Effector memory CD8-positive, alpha-beta T cell (primary cell): ENCODE measurements at regions not wholly inside any gene's neighbourhood (a gene's known extent, or its start where the extent isn't known, plus 50 kb on each side); places are given as distances from the start of the nearest gene placed in this dataset.

Experiments used
- ATAC-seq: fragments of 150-1000 bp; cut with Tn5 transposase; replicated peaks from 2 replicates; pipeline ENCODE4 v1.10.0; 2021; ENCODE audit warnings: mild to moderate bottlenecking, moderate library complexity
- DNase-seq, 3 experiments: peaks; one replicate each; pipeline ENCODE4 v3.0.0; 2021
- H3K27ac Mint-ChIP-seq, 2 donors: one replicate each; pipeline ENCODE4 v1.8.0; 2022; ENCODE audit warnings: mild to moderate bottlenecking in 2 of 2, mixed read lengths in 2 of 2, moderate library complexity in 2 of 2
- H3K27me3 Mint-ChIP-seq, 2 donors: one replicate each; pipeline ENCODE4 v1.8.0; 2022; ENCODE audit warnings: mixed read lengths in 2 of 2
- H3K36me3 Mint-ChIP-seq: one replicate; pipeline ENCODE4 v1.8.0; 2022; ENCODE audit warnings: mild to moderate bottlenecking, moderate library complexity, mixed read lengths; ENCODE audit not compliant: insufficient read depth
- H3K4me1 Mint-ChIP-seq, 2 donors: one replicate each; pipeline ENCODE4 v1.8.0; 2022; ENCODE audit warnings: low read depth in 2 of 2, mixed read lengths in 2 of 2
- H3K4me3 Mint-ChIP-seq, 2 donors: one replicate each; pipeline ENCODE4 v1.8.0; 2022; ENCODE audit warnings: mild to moderate bottlenecking in 2 of 2, mixed read lengths in 2 of 2, moderate library complexity in 2 of 2
- H3K9me3 Mint-ChIP-seq, 2 donors: one replicate each; pipeline ENCODE4 v1.8.0; 2022; ENCODE audit warnings: mixed read lengths in 2 of 2

DNA sequence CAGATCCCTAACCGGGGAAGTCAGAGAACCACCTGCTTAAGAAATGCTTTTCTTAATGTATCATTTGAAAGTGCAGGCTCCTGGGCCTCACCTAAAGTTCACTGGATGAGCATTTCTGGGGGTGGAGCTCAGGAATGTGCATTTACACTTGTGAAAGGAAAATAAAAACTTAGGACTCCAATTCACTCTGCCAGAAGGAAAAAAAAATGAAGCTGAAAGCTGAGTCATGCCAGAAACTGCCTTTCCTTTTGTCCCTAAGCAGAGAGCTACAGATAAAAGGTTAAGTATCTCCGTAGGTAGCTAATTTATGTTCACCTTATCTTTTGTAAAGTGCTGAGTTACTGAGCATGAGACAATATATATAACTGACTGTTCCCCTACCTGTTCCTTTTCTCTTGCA, 229.5 kb upstream of the MEX3C start:
- no peak overlapping the region for H3K4me3 Mint-ChIP-seq
- DNase-seq (no peak), ATAC-seq (no peak)
- H3K4me1 Mint-ChIP-seq: peaks cover 6 to 12% of the 10 kb centered on the region in 2 donors
- peaks cover under 1% of the 10 kb centered on the region for H3K36me3 Mint-ChIP-seq
- no peaks in the 10 kb centered on the region for H3K9me3 Mint-ChIP-seq
- H3K27me3 Mint-ChIP-seq: peaks cover 19 to 21% of the 10 kb centered on the region in 2 donors
- H3K27ac Mint-ChIP-seq: no peak overlapping the region

- peaks cover 3% of the 10 kb centered on the region for H3K36me3 Mint-ChIP-seq
- peaks cover 6 to 12% of the 10 kb centered on the region in 2 donors for H3K4me1 Mint-ChIP-seq
- ATAC-seq (no peak), DNase-seq (no peak)
- H3K27ac Mint-ChIP-seq: no peak overlapping the region
- H3K27me3 Mint-ChIP-seq: peaks cover 24 to 25% of the 10 kb centered on the region in 2 donors
- H3K9me3 Mint-ChIP-seq: peaks cover 0 to 1% of the 10 kb centered on the region in 2 donors
- H3K4me3 Mint-ChIP-seq: no peak overlapping the region
These were observed 232.2 kb upstream of the MEX3C start for GRCh38 chr18:51429644-51430043.

DNA sequence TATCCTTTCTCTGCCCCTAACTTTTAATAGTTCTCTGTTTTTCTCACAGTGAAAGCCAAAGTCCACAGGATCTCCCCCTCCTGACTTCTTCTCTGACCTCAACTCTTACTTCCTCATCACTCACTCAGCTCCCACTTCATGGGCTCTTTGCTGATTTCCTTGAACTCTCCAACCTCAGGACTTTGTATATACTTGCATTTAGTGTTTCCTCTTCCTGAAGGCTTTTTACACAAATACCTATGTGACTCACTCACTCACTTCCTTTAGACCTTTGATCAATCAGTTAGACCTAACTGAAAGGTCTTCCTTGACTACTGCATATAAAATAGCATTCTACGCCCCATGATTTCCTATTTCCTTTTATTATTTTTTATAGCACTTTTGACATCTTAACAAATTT, 233.1 kb upstream of the MEX3C start:
- no peak overlapping the region for H3K4me3 Mint-ChIP-seq

GRCh38 chr18:51433296-51433695, 235.8 kb upstream of the MEX3C start:
- no peak for ATAC-seq
- Mint-ChIP-seq H3K4me1 (no peaks in the 10 kb centered on the region), H3K4me3 (no peak overlapping the region), H3K36me3 (peaks cover 3% of the 10 kb centered on the region), H3K27me3 (peaks cover 33 to 36% of the 10 kb centered on the region in 2 donors), H3K9me3 (peaks cover 0 to 1% of the 10 kb centered on the region in 2 donors), H3K27ac (no peak overlapping the region)
- DNase-seq: no peak

More for the DNA sequence above, 233.1 kb upstream of the MEX3C start:
- no peak overlapping the region for H3K27ac Mint-ChIP-seq
- H3K9me3 Mint-ChIP-seq: peaks cover 0 to 1% of the 10 kb centered on the region in 2 donors
- H3K4me1 Mint-ChIP-seq: peaks cover 3 to 5% of the 10 kb centered on the region in 2 donors
- H3K27me3 Mint-ChIP-seq: peaks cover 18 to 19% of the 10 kb centered on the region in 2 donors
- DNase-seq (no peak), ATAC-seq (no peak)
- peaks cover 3% of the 10 kb centered on the region for H3K36me3 Mint-ChIP-seq

- Mint-ChIP-seq H3K27me3 (peaks cover 33 to 38% of the 10 kb centered on the region in 2 donors), H3K4me1 (no peaks in the 10 kb centered on the region), H3K36me3 (peaks cover 3% of the 10 kb centered on the region), H3K9me3 (peaks cover 0 to 1% of the 10 kb centered on the region in 2 donors), H3K27ac (no peak overlapping the region), H3K4me3 (no peak overlapping the region)
- ATAC-seq (no peak), DNase-seq (no peak)
These were observed 236.4 kb upstream of the MEX3C start for GRCh38 chr18:51433881-51434280.

GRCh38 chr18:51437280-51438271, 240.1 kb upstream of the MEX3C start:
- no peaks in the 10 kb centered on the region for H3K36me3 Mint-ChIP-seq
- no peak overlapping the region for H3K4me3 Mint-ChIP-seq
- no peaks in the 10 kb centered on the region for H3K4me1 Mint-ChIP-seq
- peaks cover 37 to 58% of the 10 kb centered on the region in 2 donors for H3K27me3 Mint-ChIP-seq
- no peak for DNase-seq
- H3K27ac Mint-ChIP-seq: no peak overlapping the region
- ATAC-seq: no peak
- peaks cover 0 to 1% of the 10 kb centered on the region in 2 donors for H3K9me3 Mint-ChIP-seq

DNA sequence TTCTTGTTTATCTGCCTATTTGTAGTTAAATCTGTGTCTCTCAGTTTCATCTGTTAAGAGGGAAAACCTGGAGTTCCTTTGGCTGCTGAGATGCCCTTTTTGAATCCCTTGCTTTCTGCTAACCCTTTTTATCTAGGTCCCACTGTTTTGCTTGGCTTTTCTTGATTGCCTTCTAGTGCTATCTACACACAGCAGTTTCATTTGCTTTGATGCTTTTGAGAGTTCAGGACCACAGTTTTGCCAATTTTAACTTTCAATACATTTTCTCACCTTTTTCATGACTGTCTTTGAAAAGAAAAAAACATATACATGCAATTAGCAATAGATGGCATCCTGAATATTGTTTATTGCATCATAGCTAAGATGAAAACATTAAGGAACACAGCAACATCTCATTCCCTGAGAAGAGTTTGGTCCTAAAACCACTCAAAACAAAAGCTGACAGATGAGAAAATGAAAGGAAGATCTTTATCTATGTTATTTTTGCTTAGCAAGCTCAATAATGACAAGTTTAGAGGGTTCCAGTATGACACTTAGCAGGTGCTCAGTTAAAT, 241.4 kb upstream of the MEX3C start:
- Mint-ChIP-seq H3K9me3 (no peaks in the 10 kb centered on the region), H3K27me3 (peaks cover 46 to 65% of the 10 kb centered on the region in 2 donors), H3K27ac (no peak overlapping the region), H3K4me3 (no peak overlapping the region), H3K36me3 (no peaks in the 10 kb centered on the region), H3K4me1 (no peaks in the 10 kb centered on the region)
- DNase-seq (no peak), ATAC-seq (no peak)

GRCh38 chr18:51442012-51442411, 244.5 kb upstream of the MEX3C start:
- DNase-seq: no peak
- Mint-ChIP-seq H3K27me3 (peaks cover 42 to 66% of the 10 kb centered on the region in 2 donors), H3K36me3 (no peaks in the 10 kb centered on the region), H3K27ac (no peak overlapping the region), H3K4me3 (no peak overlapping the region), H3K9me3 (no peaks in the 10 kb centered on the region), H3K4me1 (no peaks in the 10 kb centered on the region)
- no peak for ATAC-seq

GRCh38 chr18:51446571-51447210, 249.2 kb upstream of the MEX3C start:
- Mint-ChIP-seq H3K9me3 (no peaks in the 10 kb centered on the region), H3K4me1 (no peaks in the 10 kb centered on the region), H3K4me3 (no peak overlapping the region), H3K27ac (no peak overlapping the region), H3K27me3 (peaks cover 24 to 64% of the 10 kb centered on the region in 2 donors), H3K36me3 (no peaks in the 10 kb centered on the region)
- no peak for ATAC-seq
- no peak for DNase-seq

- no peak for ATAC-seq
- H3K27me3 Mint-ChIP-seq: peaks cover 22 to 56% of the 10 kb centered on the region in 2 donors
These were observed 250.2 kb upstream of the MEX3C start for GRCh38 chr18:51447351-51448342.

DNA sequence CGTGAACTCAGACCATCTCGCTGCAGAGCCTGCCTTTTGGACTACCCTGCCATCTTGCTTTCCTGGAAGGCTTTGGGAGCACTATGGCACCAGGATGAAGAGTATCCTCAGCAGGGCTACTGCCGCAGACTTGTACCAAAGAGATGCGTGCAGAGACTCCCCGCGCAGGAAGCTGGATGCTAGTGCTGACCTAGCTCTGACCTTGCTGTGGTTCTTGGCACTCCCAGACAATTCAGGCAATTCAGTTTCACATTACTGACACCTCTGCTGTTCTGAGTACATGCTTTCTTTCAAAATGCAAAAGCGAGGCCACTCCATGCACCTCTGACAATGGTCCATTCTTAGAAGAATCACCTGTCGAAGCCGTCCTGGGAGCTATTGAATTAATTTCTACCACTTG, 251.5 kb upstream of the MEX3C start:
- no peaks in the 10 kb centered on the region for H3K4me1 Mint-ChIP-seq
- H3K27me3 Mint-ChIP-seq: peaks cover 10 to 43% of the 10 kb centered on the region in 2 donors
- no peak for DNase-seq
- H3K4me3 Mint-ChIP-seq: no peak overlapping the region
- no peaks in the 10 kb centered on the region for H3K36me3 Mint-ChIP-seq
- no peak for ATAC-seq
- no peak overlapping the region for H3K27ac Mint-ChIP-seq
- H3K9me3 Mint-ChIP-seq: no peaks in the 10 kb centered on the region

More at GRCh38 chr18:51447351-51448342, 250.2 kb upstream of the MEX3C start:
- Mint-ChIP-seq H3K4me3 (no peak overlapping the region), H3K36me3 (no peaks in the 10 kb centered on the region), H3K4me1 (no peaks in the 10 kb centered on the region), H3K9me3 (no peaks in the 10 kb centered on the region), H3K27ac (no peak overlapping the region)
- DNase-seq: no peak

DNA sequence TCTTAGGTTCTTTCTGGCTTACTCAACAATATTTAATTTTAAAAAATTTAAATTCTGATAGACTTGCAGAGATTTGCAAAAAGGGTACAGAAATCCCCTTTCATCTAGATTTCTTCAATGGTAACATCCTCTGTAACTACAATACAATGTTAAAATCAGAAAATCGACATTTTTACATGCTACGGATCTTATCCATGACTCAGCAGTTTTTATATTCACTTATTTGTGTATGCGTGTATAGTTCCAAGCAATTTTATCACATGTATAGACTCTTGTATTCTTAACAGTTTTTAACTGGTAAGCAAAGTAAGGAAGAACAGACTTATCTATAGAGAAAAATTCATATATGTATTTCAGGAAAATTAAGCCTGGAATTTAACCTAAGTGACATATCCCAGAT, 256.1 kb upstream of the MEX3C start:
- H3K9me3 Mint-ChIP-seq: no peaks in the 10 kb centered on the region
- no peak for ATAC-seq
- H3K27me3 Mint-ChIP-seq: peaks cover 11 to 41% of the 10 kb centered on the region in 2 donors
- H3K27ac Mint-ChIP-seq: no peak overlapping the region
- H3K4me3 Mint-ChIP-seq: no peak overlapping the region
- no peaks in the 10 kb centered on the region for H3K36me3 Mint-ChIP-seq
- no peaks in the 10 kb centered on the region for H3K4me1 Mint-ChIP-seq
- no peak for DNase-seq
